Breast epithelium (tissue), 3 donors: ENCODE measurements at regions not wholly inside any gene's neighbourhood (a gene's known extent, or its start where the extent isn't known, plus 50 kb on each side); places are given as distances from the start of the nearest gene placed in this dataset.

Experiments
- POLR2A ChIP-seq: fragments of 450-650 bp; IDR thresholded peaks from one replicate; pipeline ENCODE4 v1.6.1; 2016; ENCODE audit warnings: antibody characterized with exemption, mild to moderate bottlenecking, moderate library complexity
- POLR2AphosphoS5 ChIP-seq, 3 donors: sonication (generic); formaldehyde crosslinking; IDR thresholded peaks; one replicate each; pipeline ENCODE4 v1.6.1; 2017; ENCODE audit warnings: antibody characterized with exemption in 3 of 3
- TF ChIP-seq, protein P1 (sequence below), 3 donors: fragments of 450-650 bp; IDR thresholded peaks; one replicate each; pipeline ENCODE4 v1.5.1; 2016 to 2017; ENCODE audit warnings: antibody characterized with exemption in 3 of 3, mild to moderate bottlenecking in 3 of 3, moderate library complexity in 3 of 3

DNA sequence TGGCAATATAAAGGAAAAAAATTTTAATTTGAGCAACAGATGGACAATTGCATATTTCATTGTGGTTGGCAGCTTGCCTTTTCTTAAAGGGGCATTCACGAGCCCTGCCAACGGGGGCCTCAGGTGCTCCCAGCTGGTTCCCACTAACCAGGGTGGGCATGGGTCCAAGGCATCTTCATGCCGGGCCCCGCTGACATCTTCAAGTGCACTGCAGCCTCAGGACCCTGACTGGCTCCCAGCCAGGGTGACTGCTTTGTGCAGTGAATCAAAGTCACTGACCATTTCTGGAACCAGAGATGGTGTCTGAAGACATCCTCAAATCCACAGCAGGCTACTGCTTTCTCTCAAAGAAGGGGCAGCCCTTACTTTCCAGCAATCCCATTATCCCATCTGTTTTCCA is 275.2 kb upstream of the MGMT start:
- TF ChIP-seq, protein P1, sequence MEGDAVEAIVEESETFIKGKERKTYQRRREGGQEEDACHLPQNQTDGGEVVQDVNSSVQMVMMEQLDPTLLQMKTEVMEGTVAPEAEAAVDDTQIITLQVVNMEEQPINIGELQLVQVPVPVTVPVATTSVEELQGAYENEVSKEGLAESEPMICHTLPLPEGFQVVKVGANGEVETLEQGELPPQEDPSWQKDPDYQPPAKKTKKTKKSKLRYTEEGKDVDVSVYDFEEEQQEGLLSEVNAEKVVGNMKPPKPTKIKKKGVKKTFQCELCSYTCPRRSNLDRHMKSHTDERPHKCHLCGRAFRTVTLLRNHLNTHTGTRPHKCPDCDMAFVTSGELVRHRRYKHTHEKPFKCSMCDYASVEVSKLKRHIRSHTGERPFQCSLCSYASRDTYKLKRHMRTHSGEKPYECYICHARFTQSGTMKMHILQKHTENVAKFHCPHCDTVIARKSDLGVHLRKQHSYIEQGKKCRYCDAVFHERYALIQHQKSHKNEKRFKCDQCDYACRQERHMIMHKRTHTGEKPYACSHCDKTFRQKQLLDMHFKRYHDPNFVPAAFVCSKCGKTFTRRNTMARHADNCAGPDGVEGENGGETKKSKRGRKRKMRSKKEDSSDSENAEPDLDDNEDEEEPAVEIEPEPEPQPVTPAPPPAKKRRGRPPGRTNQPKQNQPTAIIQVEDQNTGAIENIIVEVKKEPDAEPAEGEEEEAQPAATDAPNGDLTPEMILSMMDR (IDR thresholded peaks at IDR 0.05), result no peak
- peak in 1 of 3 donors; percentile 14 for TF ChIP-seq POLR2AphosphoS5 (IDR thresholded peaks at IDR 0.05)
- TF ChIP-seq POLR2A, result no peak
